ENCODE measurements at regions not wholly inside any gene's neighbourhood (a gene's known extent, or its start where the extent isn't known, plus 50 kb on each side); places are given as distances from the start of the nearest gene placed in this dataset.

DNA sequence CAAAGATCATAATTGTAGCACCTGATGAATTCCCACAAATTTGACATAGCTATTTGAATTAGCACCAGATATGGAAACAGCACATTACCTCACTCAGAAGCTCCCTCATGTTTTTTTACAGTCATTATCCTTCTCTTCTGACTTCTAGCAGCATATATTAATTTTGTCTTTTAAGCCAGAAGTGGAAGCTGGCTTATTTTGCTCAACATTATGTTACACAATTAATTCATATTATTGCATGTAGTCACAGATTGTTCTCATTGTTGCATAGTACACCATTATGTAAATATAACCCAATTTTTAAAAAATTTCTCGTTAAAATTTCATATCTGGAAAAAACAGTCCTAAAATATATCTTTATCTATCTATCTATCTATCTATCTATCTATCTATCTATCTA lies 762.3 kb downstream of the TUSC7 start:
- ATAC-seq (no peak), DNase-seq (no peak)
- no peaks in the 10 kb centered on the region for H3K79me2 ChIP-seq (ENCODE audit: low read length)
- no peaks in the 10 kb centered on the region for H3F3A ChIP-seq (ENCODE audit: low read length, unreplicated experiment)
- H3K4me2 ChIP-seq (ENCODE audit: low read length): no peak overlapping the region
- no peaks in the 10 kb centered on the region for H3K9me2 ChIP-seq (replicated peaks; ENCODE audit: low read length)
- no TSS peak for BruUV-seq (replicated peaks)
- no peak overlapping the region for H3K9ac ChIP-seq (ENCODE audit: low read length)
- no peaks in the 10 kb centered on the region for H3K27me3 ChIP-seq (ENCODE audit: low read length)
- intact Hi-C loops (cut with micrococcal nuclease): no loop called here
- no peak overlapping the region for H3K4me3 ChIP-seq (ENCODE audit: low read length)
- POLR2A ChIA-PET (ENCODE audit: unreplicated experiment): no interaction called here
- no peaks in the 10 kb centered on the region for H3K36me3 ChIP-seq (ENCODE audit: low read depth, low read length)
- peaks cover 23% of the 10 kb centered on the region; the same call in 1 of the 2 replicates for H3K9me3 ChIP-seq (ENCODE audit: low read length)
- no peak overlapping the region for H3K27ac ChIP-seq (ENCODE audit: low read length)
- CTCF ChIA-PET: no interaction called here
- H2AFZ ChIP-seq (ENCODE audit: low read length): no peak overlapping the region
- no peaks in the 10 kb centered on the region for H4K20me1 ChIP-seq (ENCODE audit: low read length)
- H3K4me1 ChIP-seq (ENCODE audit: insufficient read depth, low read length): no peaks in the 10 kb centered on the region
- TF ChIP-seq EZH2phosphoT487 (IDR thresholded peaks at IDR 0.05; ENCODE audit: borderline replicate concordance, low read length) (no peak), EZH2 (IDR thresholded peaks at IDR 0.05; ENCODE audit: low read length, unreplicated experiment) (no peak), CTCF (conservative IDR thresholded peaks at IDR 0.05; ENCODE audit: low read depth, low read length) (no peak)

- BruUV-seq (replicated peaks): no TSS peak
- no peak overlapping the region for H3K4me3 ChIP-seq (ENCODE audit: low read length)
- H3K36me3 ChIP-seq (ENCODE audit: low read depth, low read length): no peaks in the 10 kb centered on the region
- H2AFZ ChIP-seq (ENCODE audit: low read length): no peak overlapping the region
- no peak overlapping the region for H3K4me2 ChIP-seq (ENCODE audit: low read length)
- no peak overlapping the region for H3K27ac ChIP-seq (ENCODE audit: low read length)
- H3K27me3 ChIP-seq (ENCODE audit: low read length): no peaks in the 10 kb centered on the region
- H3K9me3 ChIP-seq (ENCODE audit: low read length): peaks cover 14% of the 10 kb centered on the region; the same call in 1 of the 2 replicates
- ATAC-seq (no peak), DNase-seq (no peak)
- no peaks in the 10 kb centered on the region for H3K9me2 ChIP-seq (replicated peaks; ENCODE audit: low read length)
- TF ChIP-seq EZH2phosphoT487 (IDR thresholded peaks at IDR 0.05; ENCODE audit: borderline replicate concordance, low read length) (no peak), CTCF (conservative IDR thresholded peaks at IDR 0.05; ENCODE audit: low read depth, low read length) (no peak), EZH2 (IDR thresholded peaks at IDR 0.05; ENCODE audit: low read length, unreplicated experiment) (no peak)
- no peaks in the 10 kb centered on the region for H3F3A ChIP-seq (ENCODE audit: low read length, unreplicated experiment)
- CTCF ChIA-PET: no interaction called here
- H4K20me1 ChIP-seq (ENCODE audit: low read length): no peaks in the 10 kb centered on the region
- H3K79me2 ChIP-seq (ENCODE audit: low read length): no peaks in the 10 kb centered on the region
- intact Hi-C loops (cut with micrococcal nuclease): no loop called here
- no peak overlapping the region for H3K9ac ChIP-seq (ENCODE audit: low read length)
- POLR2A ChIA-PET (ENCODE audit: unreplicated experiment): no interaction called here
- no peaks in the 10 kb centered on the region for H3K4me1 ChIP-seq (ENCODE audit: insufficient read depth, low read length)
Observed at GRCh38 chr3:117473981-117474538, 764.5 kb downstream of the TUSC7 start.

DNA sequence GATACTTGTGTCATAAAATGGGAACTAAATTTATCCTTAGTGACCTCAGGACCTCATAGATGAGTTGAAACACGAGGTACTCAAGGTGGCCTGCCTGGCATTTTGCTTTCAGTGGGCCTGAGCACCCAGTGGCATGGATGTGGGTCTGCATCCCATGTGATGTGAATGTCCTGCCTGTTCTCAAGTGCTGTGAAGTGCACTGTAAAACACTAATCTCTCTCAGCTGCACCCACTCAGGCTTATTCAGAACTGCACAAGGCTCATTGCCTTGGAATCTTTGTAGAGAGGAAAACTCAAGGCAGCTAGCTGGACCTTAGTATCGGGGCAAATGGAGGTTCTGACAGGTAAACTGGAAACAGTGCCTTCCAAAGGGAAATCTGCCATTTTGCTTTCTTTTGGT lies 767.0 kb downstream of the TUSC7 start:
- ChIA-PET POLR2A (ENCODE audit: unreplicated experiment) (no interaction called here), CTCF (no interaction called here)
- H3K4me2 ChIP-seq (ENCODE audit: low read length): no peak overlapping the region
- BruUV-seq (replicated peaks): no TSS peak
- no peak for ATAC-seq
- H2AFZ ChIP-seq (ENCODE audit: low read length): no peak overlapping the region
- H3K9ac ChIP-seq (ENCODE audit: low read length): no peak overlapping the region
- no peaks in the 10 kb centered on the region for H4K20me1 ChIP-seq (ENCODE audit: low read length)
- H3K79me2 ChIP-seq (ENCODE audit: low read length): no peaks in the 10 kb centered on the region
- no peaks in the 10 kb centered on the region for H3F3A ChIP-seq (ENCODE audit: low read length, unreplicated experiment)
- H3K27ac ChIP-seq (ENCODE audit: low read length): no peak overlapping the region
- H3K9me3 ChIP-seq (ENCODE audit: low read length): peaks cover 22% of the 10 kb centered on the region; the same call in 1 of the 2 replicates
- no peak for TF ChIP-seq EZH2 (IDR thresholded peaks at IDR 0.05; ENCODE audit: low read length, unreplicated experiment)
- TF ChIP-seq EZH2phosphoT487 (IDR thresholded peaks at IDR 0.05; ENCODE audit: borderline replicate concordance, low read length): no peak
- TF ChIP-seq CTCF (conservative IDR thresholded peaks at IDR 0.05; ENCODE audit: low read depth, low read length): no peak
- DNase-seq: no peak
- H3K4me3 ChIP-seq (ENCODE audit: low read length): no peak overlapping the region
- no peaks in the 10 kb centered on the region for H3K9me2 ChIP-seq (replicated peaks; ENCODE audit: low read length)
- no peaks in the 10 kb centered on the region for H3K4me1 ChIP-seq (ENCODE audit: insufficient read depth, low read length)
- intact Hi-C loops (cut with micrococcal nuclease): no loop called here
- H3K36me3 ChIP-seq (ENCODE audit: low read depth, low read length): no peaks in the 10 kb centered on the region
- no peaks in the 10 kb centered on the region for H3K27me3 ChIP-seq (ENCODE audit: low read length)

Data from PC-3 (cell line).